Activated T-cell treated with anti-CD3 and anti-CD28 coated beads, Interleukin-2, amount 50 U/mL, for 4 hours (primary cell): ENCODE measurements at regions not wholly inside any gene's neighbourhood (a gene's known extent, or its start where the extent isn't known, plus 50 kb on each side); places are given as distances from the start of the nearest gene placed in this dataset.
"Not testable (repeated sequence)": the region's sequence is repeated elsewhere in the genome, so short reads cannot be mapped to it uniquely, and the experiment has no call there.

Experiments
- ATAC-seq, 2 donors: fragments of 200-7000 bp; cut with Tn5 transposase; one replicate each; pipeline ENCODE4 v1.10.0; 2021
- DNase-seq: peaks from one replicate; pipeline ENCODE4 v3.0.0-alpha.2; 2020
- H3K27me3 Mint-ChIP-seq: one replicate; pipeline ENCODE4 v1.8.0; 2021; ENCODE audit warnings: low read depth, mixed read lengths
- H3K36me3 Mint-ChIP-seq: one replicate; pipeline ENCODE4 v1.8.0; 2022; ENCODE audit warnings: mixed read lengths; ENCODE audit not compliant: insufficient read depth
- H3K4me1 Mint-ChIP-seq: one replicate; pipeline ENCODE4 v1.8.0; 2021; ENCODE audit warnings: low read depth, mixed read lengths
- H3K4me3 Mint-ChIP-seq: one replicate; pipeline ENCODE4 v1.8.0; 2021; ENCODE audit warnings: mild to moderate bottlenecking, moderate library complexity, mixed read lengths
- H3K9me3 Mint-ChIP-seq: one replicate; pipeline ENCODE4 v1.8.0; 2021; ENCODE audit warnings: mixed read lengths

- DNase-seq = no peak
- Mint-ChIP-seq H3K36me3 (no peaks in the 10 kb centered on the region), H3K9me3 (peaks cover 6% of the 10 kb centered on the region), H3K4me1 (peaks cover 18% of the 10 kb centered on the region), H3K4me3 (no peak overlapping the region), H3K27me3 (no peaks in the 10 kb centered on the region)
- ATAC-seq = no peak
Measured at GRCh38 chr1:168490306-168490705, 53.5 kb downstream of the XCL2 start.

- DNase-seq (no peak), ATAC-seq (no peak)
- H3K4me1 Mint-ChIP-seq = peaks cover 38% of the 10 kb centered on the region
- peaks cover 6% of the 10 kb centered on the region for H3K9me3 Mint-ChIP-seq
- H3K4me3 Mint-ChIP-seq = no peak overlapping the region
- no peaks in the 10 kb centered on the region for H3K36me3 Mint-ChIP-seq
- H3K27me3 Mint-ChIP-seq = no peaks in the 10 kb centered on the region
Measured at GRCh38 chr1:168488138-168488537, 55.7 kb downstream of the XCL2 start.

GRCh38 chr1:168486820-168487219 is 57.0 kb downstream of the XCL2 start:
- DNase-seq, ATAC-seq, H3K36me3 Mint-ChIP-seq, H3K9me3 Mint-ChIP-seq, H3K4me3 Mint-ChIP-seq, H3K27me3 Mint-ChIP-seq: not testable (repeated sequence)
- peaks cover 42% of the 10 kb centered on the region for H3K4me1 Mint-ChIP-seq

GRCh38 chr1:168485048-168485447 is 58.7 kb downstream of the XCL2 start:
- Mint-ChIP-seq H3K4me1 (peaks cover 51% of the 10 kb centered on the region), H3K4me3 (peak overlapping the region; percentile 50), H3K9me3 (peaks cover 6% of the 10 kb centered on the region), H3K36me3 (peaks cover 3% of the 10 kb centered on the region), H3K27me3 (no peaks in the 10 kb centered on the region)
- peak in 1 of 2 donors; percentile 37 for ATAC-seq
- peak; percentile 6 for DNase-seq

GRCh38 chr1:168484083-168484482 is 59.7 kb downstream of the XCL2 start:
- Mint-ChIP-seq H3K27me3 (no peaks in the 10 kb centered on the region), H3K36me3 (peaks cover 3% of the 10 kb centered on the region), H3K9me3 (peaks cover 6% of the 10 kb centered on the region), H3K4me1 (peaks cover 60% of the 10 kb centered on the region), H3K4me3 (no peak overlapping the region)
- no peak for DNase-seq
- peak; percentile 10 to 43 for ATAC-seq

- ATAC-seq (peak; percentile 41 to 48), DNase-seq (no peak)
- H3K9me3 Mint-ChIP-seq = peaks cover 6% of the 10 kb centered on the region
- H3K36me3 Mint-ChIP-seq = peaks cover 3% of the 10 kb centered on the region
- peaks cover 65% of the 10 kb centered on the region for H3K4me1 Mint-ChIP-seq
- H3K27me3 Mint-ChIP-seq = no peaks in the 10 kb centered on the region
- no peak overlapping the region for H3K4me3 Mint-ChIP-seq
Measured at GRCh38 chr1:168483539-168483938, 60.3 kb downstream of the XCL2 start.

GRCh38 chr1:168482106-168482505 is 61.7 kb downstream of the XCL2 start:
- Mint-ChIP-seq H3K4me1 (peaks cover 72% of the 10 kb centered on the region), H3K27me3 (no peaks in the 10 kb centered on the region), H3K9me3 (peaks cover 6% of the 10 kb centered on the region), H3K4me3 (no peak overlapping the region), H3K36me3 (peaks cover 3% of the 10 kb centered on the region)
- ATAC-seq (no peak), DNase-seq (no peak)

GRCh38 chr1:168481586-168481985 is 62.2 kb downstream of the XCL2 start:
- Mint-ChIP-seq H3K4me3 (no peak overlapping the region), H3K27me3 (no peaks in the 10 kb centered on the region), H3K36me3 (peaks cover 3% of the 10 kb centered on the region), H3K4me1 (peaks cover 75% of the 10 kb centered on the region), H3K9me3 (peaks cover 6% of the 10 kb centered on the region)
- no peak for DNase-seq
- no peak for ATAC-seq

GRCh38 chr1:168480997-168481396 is 62.8 kb downstream of the XCL2 start:
- H3K36me3 Mint-ChIP-seq = peaks cover 3% of the 10 kb centered on the region
- H3K4me3 Mint-ChIP-seq = no peak overlapping the region
- H3K27me3 Mint-ChIP-seq = no peaks in the 10 kb centered on the region
- ATAC-seq (no peak), DNase-seq (no peak)
- H3K9me3 Mint-ChIP-seq = peaks cover under 1% of the 10 kb centered on the region
- peaks cover 73% of the 10 kb centered on the region for H3K4me1 Mint-ChIP-seq

- Mint-ChIP-seq H3K27me3 (no peaks in the 10 kb centered on the region), H3K9me3 (peaks cover 11% of the 10 kb centered on the region), H3K4me1 (peaks cover 45% of the 10 kb centered on the region), H3K4me3 (no peak overlapping the region), H3K36me3 (peaks cover 8% of the 10 kb centered on the region)
- no peak for DNase-seq
- ATAC-seq = no peak
Measured at GRCh38 chr1:168477792-168478191, 66.0 kb downstream of the XCL2 start.

GRCh38 chr1:168476588-168477385 is 67.0 kb downstream of the XCL2 start:
- H3K4me3 Mint-ChIP-seq = no peak overlapping the region
- H3K9me3 Mint-ChIP-seq = peaks cover 11% of the 10 kb centered on the region
- H3K27me3 Mint-ChIP-seq = no peaks in the 10 kb centered on the region
- peaks cover 5% of the 10 kb centered on the region for H3K36me3 Mint-ChIP-seq
- ATAC-seq = no peak
- peaks cover 42% of the 10 kb centered on the region for H3K4me1 Mint-ChIP-seq
- no peak for DNase-seq

GRCh38 chr1:168474322-168474721 is 69.5 kb downstream of the XCL2 start:
- DNase-seq = no peak
- H3K9me3 Mint-ChIP-seq = peaks cover 11% of the 10 kb centered on the region
- peaks cover 45% of the 10 kb centered on the region for H3K4me1 Mint-ChIP-seq
- peaks cover 5% of the 10 kb centered on the region for H3K36me3 Mint-ChIP-seq
- H3K27me3 Mint-ChIP-seq = no peaks in the 10 kb centered on the region
- no peak overlapping the region for H3K4me3 Mint-ChIP-seq
- ATAC-seq = no peak

- ATAC-seq (no peak), DNase-seq (no peak)
- peaks cover 44% of the 10 kb centered on the region for H3K4me1 Mint-ChIP-seq
- peaks cover 11% of the 10 kb centered on the region for H3K9me3 Mint-ChIP-seq
- H3K36me3 Mint-ChIP-seq = peaks cover 5% of the 10 kb centered on the region
- no peak overlapping the region for H3K4me3 Mint-ChIP-seq
- no peaks in the 10 kb centered on the region for H3K27me3 Mint-ChIP-seq
Measured at GRCh38 chr1:168473126-168473525, 70.7 kb downstream of the XCL2 start.

GRCh38 chr1:168472223-168472622 is 71.6 kb downstream of the XCL2 start:
- Mint-ChIP-seq H3K9me3 (peaks cover 11% of the 10 kb centered on the region), H3K27me3 (no peaks in the 10 kb centered on the region), H3K36me3 (peaks cover 5% of the 10 kb centered on the region), H3K4me1 (peaks cover 45% of the 10 kb centered on the region), H3K4me3 (no peak overlapping the region)
- ATAC-seq (no peak), DNase-seq (no peak)

GRCh38 chr1:168470901-168471431 is 72.8 kb downstream of the XCL2 start:
- ATAC-seq (peak in 1 of 2 donors; percentile 19), DNase-seq (no peak)
- H3K36me3 Mint-ChIP-seq = peaks cover 5% of the 10 kb centered on the region
- H3K27me3 Mint-ChIP-seq = no peaks in the 10 kb centered on the region
- peaks cover 50% of the 10 kb centered on the region for H3K4me1 Mint-ChIP-seq
- H3K9me3 Mint-ChIP-seq = peaks cover 11% of the 10 kb centered on the region
- no peak overlapping the region for H3K4me3 Mint-ChIP-seq
